ENCODE measurements at regions not wholly inside any gene's neighbourhood (a gene's known extent, or its start where the extent isn't known, plus 50 kb on each side); places are given as distances from the start of the nearest gene placed in this dataset.

DNA sequence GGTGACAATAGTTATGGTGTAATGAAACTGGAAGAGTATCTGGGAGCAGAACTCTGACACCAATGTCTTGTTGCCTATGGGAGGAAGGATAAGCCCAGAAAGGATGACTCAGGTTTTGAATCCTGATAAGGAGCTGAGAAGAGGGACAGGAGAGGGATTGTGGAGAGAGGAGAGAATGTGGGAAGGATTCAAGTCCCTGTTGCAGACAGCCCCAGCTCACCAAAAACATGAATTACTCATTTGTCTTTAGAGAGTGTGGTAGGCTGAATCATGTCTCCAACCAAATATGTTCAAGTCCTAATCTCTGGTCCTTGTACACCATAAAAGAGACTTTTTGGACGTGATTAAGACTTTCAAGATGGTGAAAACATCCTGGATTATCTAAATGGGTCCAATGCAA is 206.9 kb upstream of the PHYHIPL start:
- no peak for TF ChIP-seq CTCF (conservative IDR thresholded peaks at IDR 0.05; ENCODE audit: low read depth, low read length)
- no peak for TF ChIP-seq EZH2 (IDR thresholded peaks at IDR 0.05; ENCODE audit: low read length, unreplicated experiment)
- no peak for TF ChIP-seq EZH2phosphoT487 (IDR thresholded peaks at IDR 0.05; ENCODE audit: borderline replicate concordance, low read length)

Data from PC-3 (cell line).